ENCODE measurements at regions not wholly inside any gene's neighbourhood (a gene's known extent, or its start where the extent isn't known, plus 50 kb on each side); places are given as distances from the start of the nearest gene placed in this dataset.

DNA sequence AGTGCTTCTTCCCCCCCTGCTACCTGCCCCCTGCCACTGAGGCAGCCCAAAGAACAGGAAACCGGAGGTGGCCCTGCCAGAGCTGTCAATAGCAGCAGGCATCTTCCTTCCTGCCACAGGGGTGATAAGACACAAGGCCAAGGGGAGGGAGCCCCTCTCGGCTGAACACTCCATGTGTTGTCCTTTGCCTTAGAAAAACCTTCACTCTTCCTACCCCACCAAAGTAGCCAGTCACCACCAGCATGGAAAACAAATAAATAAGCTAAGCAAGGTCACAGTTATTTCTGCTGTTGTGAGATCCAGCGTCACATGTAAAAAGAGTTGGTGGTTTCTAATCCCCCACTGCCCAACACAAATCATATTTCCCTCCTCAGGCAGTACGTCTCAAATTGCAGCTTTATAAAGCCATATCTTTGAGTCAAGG lies 104.8 kb upstream of the DPT start:
- TF ChIP-seq ZFP30 (CRISPR knock-in tag; IDR thresholded peaks at IDR 0.05) (no peak), BACH2 (CRISPR knock-in tag; IDR thresholded peaks at IDR 0.05; ENCODE audit: borderline replicate concordance) (no peak), ARNTL (CRISPR knock-in tag; IDR thresholded peaks at IDR 0.05; ENCODE audit: borderline replicate concordance, low read depth) (no peak)
